Fibroblast of pulmonary artery (primary cell): ENCODE measurements at regions not wholly inside any gene's neighbourhood (a gene's known extent, or its start where the extent isn't known, plus 50 kb on each side); places are given as distances from the start of the nearest gene placed in this dataset.
"Not testable (repeated sequence)": the region's sequence is repeated elsewhere in the genome, so short reads cannot be mapped to it uniquely, and the experiment has no call there.

Source experiments
- DNase-seq: peaks from one replicate; pipeline ENCODE4 v3.0.0-alpha.2; 2010; ENCODE audit warnings: low read depth
- H3K4me3 ChIP-seq: replicated peaks from 2 replicates; pipeline ENCODE4 v1.5.1; 2011; ENCODE audit warnings: low read depth, mild to moderate bottlenecking, control low read depth, low read length, moderate library complexity
- CTCF ChIP-seq: IDR thresholded peaks from 2 replicates; pipeline ENCODE4 v1.5.1; 2011; ENCODE audit warnings: mild to moderate bottlenecking, control low read depth, low read length, inconsistent platforms; ENCODE audit errors: missing control alignments

- TF ChIP-seq CTCF = no peak
- DNase-seq = no peak
- H3K4me3 ChIP-seq = no peak overlapping the region
Measured at GRCh38 chr3:191901741-191902140, 440.8 kb downstream of the PYDC2 start.

GRCh38 chr3:191912616-191913204 lies 451.7 kb downstream of the PYDC2 start:
- no peak for DNase-seq
- TF ChIP-seq CTCF = no peak
- H3K4me3 ChIP-seq = no peak overlapping the region

GRCh38 chr3:191915712-191916111 lies 454.7 kb downstream of the PYDC2 start:
- TF ChIP-seq CTCF = no peak
- H3K4me3 ChIP-seq = no peak overlapping the region
- DNase-seq = no peak

- no peak for TF ChIP-seq CTCF
Measured at GRCh38 chr3:191919491-191920026, 458.6 kb downstream of the PYDC2 start.

GRCh38 chr3:191922570-191922969 lies 461.6 kb downstream of the PYDC2 start:
- TF ChIP-seq CTCF = no peak
- H3K4me3 ChIP-seq = no peak overlapping the region
- DNase-seq = no peak

More at GRCh38 chr3:191919491-191920026, 458.6 kb downstream of the PYDC2 start:
- no peak for DNase-seq
- H3K4me3 ChIP-seq = no peak overlapping the region

- not testable (repeated sequence) for DNase-seq
Measured at GRCh38 chr3:191927183-191927817, 466.3 kb downstream of the PYDC2 start.

GRCh38 chr3:191927998-191928397 lies 467.0 kb downstream of the PYDC2 start:
- not testable (repeated sequence) for H3K4me3 ChIP-seq, DNase-seq

More at GRCh38 chr3:191927183-191927817, 466.3 kb downstream of the PYDC2 start:
- H3K4me3 ChIP-seq = not testable (repeated sequence)

- no peak for DNase-seq
- no peak overlapping the region for H3K4me3 ChIP-seq
- TF ChIP-seq CTCF = no peak
Measured at GRCh38 chr3:191944835-191945234, 483.9 kb downstream of the PYDC2 start.
